ENCODE measurements at regions not wholly inside any gene's neighbourhood (a gene's known extent, or its start where the extent isn't known, plus 50 kb on each side); places are given as distances from the start of the nearest gene placed in this dataset.

DNA sequence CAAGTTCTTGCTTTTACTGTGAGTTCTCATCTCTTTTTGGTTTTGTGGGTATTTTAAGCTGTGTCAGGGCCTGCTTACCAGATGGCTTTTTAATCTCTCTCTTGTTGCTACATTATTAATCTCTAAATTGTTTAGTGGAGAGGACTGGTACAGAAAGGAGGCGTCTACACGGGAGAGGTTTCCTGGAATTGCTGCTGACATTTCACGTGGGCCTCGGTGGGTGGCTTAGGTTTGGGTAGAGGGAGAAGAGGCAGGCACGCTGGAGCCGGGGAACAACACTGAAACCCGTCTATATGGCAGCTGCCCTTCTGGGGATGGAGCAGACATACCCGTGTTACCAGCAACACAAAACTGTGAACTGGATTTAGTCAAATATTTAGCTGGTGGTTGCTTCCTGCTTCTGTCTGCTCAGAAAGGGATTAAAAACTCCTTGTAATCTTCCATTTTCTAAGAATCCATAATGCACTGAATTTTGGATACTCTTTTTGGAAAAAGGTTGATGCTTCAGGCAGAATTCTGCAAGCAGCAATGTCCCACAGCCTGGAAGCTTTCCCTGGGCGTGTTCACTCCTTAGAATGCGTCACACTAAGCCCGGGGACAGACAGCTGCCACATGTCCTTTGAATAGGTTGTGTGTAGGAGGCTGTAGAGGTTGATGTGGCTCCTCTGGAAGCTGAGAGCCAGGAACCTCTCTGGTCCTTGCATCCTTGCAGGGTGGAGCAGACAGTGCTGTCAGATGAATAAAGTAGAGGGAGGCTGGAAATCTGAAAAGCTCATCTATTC, 199.8 kb upstream of the GATB start:
- DNase-seq = no peak

DNA sequence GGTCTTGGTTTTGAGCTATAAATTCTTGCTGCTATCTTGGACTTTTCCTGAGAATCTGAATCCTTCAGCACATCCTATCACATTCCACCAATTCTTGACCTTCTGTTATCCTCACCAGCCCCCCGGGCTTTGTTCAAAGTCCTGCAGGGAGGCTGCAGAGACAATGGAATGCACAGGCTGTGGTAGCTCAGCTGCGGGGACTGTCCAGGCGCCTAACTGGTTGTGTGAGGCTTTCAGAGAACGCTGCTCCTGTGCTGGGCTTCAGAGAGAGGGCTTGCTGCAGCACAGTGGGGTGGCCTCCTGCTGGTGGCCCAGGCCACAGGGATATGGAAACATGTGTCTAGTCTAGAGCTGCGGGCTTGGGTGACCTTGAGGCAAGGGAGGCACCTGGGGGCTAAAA, 196.3 kb upstream of the GATB start:
- no peak for DNase-seq

DNA sequence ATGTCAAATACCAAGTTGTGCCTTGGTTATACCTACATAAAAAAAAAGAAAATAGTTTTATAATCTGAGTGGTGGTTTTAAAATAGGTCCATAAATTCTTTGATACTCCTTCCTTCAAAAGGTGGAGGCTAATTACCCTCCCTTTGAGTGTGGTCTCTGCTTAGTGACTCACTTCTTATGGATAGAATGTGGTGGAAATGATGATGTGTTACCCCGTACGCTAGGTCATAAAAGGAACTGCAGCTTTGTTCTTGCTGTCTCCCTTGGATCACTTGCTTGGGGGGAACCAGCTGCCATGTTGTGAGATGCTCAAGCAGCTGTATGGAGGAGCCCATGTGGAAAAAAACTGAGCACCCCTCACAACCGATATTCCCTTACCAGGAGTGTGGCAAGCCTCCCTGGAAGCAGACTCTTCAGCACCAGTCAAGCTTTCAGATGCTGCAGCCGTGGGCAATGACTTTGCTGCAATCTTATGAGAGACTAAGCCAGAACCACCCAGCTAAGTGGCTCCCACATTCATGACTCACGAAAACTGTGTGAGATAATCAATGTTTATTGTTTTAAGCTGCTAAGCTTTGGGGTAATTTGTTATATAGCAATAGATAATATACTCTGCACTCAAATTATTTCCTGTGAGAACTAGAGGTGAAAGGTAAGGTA, 195.0 kb upstream of the GATB start:
- DNase-seq = no peak

DNA sequence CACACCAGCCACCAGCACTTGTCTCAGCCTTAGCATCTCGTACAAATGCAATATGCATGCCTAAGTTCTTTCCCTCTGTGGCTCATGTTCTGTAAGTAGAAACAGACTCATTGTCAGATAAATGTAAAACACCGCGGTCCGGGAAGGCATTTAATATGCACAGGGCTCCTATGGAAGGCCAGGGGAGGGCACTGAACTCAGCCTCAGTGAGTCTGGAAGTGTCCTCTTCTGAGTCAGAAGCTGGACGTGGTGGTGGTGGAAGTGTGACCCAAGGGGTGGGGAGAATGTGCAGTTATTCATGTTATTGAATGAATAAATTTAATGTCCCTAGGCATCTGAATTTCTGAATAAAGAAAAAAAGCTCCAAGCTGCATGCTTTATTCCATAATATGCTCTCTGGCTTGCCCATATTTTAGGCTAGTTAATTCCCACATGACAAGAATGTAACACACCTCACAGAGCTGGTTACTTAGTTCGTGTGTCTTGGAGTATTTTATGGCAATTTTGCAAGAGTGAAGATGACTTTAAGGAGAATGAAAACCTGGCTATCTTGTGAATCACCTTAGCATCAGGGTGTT, 193.1 kb upstream of the GATB start:
- no peak for DNase-seq

DNA sequence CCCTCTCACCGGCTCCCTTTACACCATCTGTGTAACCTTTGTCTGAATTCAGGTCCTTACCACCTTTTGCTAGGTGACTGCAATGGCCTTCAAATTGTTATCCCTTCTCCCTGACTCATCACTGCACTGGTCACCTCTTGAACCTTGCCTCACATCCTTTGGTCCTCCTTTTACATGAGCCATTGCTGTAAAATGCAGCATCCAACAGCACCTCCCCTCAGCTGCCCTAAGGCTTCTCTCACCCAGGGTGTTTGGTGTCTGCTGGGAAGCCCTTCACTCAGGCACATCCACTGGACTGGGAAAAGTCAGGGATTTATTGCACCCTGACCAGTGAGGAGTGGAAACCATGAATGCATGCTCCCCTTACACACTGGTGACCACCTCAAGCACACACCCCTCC, 192.5 kb upstream of the GATB start:
- DNase-seq = no peak

DNA sequence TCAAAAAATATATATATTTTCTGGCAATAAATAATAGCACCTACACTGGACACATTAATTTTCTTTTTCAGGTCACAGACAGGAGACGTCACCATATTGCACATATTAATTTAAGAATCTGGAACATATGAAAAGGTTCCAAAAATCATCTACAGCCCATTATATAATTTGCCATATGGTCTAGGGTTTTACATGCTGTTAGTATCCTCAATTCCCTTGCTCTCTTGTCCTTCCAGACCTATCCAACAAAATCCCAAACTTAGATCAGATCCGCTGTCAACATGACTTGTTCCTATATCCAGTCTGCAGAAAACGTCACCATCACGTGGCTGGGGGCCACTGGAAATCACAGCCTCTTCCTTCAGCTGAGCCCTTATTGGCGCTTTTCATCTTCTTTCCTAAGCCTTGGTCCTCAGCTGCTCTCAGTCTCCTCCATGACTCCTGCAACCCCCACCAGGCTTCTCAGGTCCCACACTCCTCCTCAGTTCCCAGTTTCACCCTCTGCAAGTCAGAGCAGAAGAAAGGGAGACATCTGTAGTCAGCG, 192.0 kb upstream of the GATB start:
- DNase-seq = no peak

DNA sequence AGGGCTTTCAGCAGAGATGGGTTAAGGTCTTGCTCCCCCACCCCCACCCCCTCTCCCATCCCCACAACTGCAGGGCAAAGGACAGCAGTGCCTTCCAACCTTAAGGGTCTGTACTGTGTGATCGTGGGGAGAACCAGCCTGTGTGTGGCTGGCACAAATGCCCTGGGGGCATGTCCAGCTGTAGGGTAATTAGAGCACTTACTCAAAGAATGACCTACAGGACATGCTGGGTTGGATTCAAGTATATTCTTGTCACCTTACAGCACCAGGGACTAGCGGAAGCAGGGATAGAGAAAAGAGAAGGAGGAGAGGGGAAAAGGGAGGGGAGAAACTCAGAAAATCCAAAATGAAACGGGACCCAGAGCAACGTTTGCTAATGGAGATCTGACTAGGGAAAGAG, 191.3 kb upstream of the GATB start:
- no peak for DNase-seq

DNA sequence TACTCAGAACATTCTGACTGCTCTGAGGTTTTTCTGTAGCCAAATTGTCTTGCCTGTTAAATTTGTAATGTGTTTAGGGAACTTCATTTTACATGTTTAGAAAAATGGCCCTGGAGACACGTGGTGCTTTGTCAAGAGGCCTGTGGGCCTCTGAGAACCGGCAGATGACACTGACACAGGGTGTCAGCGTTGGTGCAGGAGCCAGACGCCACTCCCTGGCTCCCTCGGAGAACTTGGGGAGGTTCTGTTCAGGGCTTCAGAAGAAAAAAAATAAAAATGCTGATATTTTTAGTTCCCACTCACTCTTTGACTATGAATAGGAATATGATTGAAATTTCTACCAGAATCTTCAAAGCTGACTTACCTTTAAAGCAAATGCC, 190.9 kb upstream of the GATB start:
- no peak for DNase-seq

DNA sequence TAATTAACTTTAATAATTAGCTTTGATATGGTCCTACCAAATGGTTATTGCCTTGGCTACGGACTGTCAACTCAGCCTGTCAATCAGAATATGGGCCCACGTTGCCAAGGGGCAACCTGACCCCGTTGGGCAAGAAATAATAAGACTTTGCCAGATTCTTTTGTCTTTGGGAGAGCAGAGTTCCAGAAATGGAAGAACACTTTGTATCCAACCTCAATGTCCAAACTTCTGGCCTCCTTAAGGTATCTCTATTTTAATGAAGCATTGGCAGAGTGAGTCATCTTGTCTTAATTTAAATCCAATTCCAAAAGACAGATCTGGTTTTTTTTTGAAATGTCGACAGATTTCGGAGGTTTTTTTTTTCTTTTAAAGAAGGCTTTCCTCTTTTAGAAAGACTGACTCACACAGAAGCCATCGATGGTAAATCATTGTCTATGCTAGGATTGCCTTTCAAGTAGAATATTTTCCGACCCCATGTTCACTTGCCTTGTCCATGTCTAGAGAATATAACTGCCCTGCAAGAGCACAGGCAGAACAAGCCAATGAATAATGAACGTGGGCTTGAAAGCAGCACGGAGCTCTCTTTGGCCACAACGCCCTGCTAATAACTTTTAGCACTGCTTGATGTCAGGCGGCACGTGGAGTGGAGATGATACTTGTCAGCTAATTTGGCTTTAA, 190.3 kb upstream of the GATB start:
- DNase-seq = no peak

DNA sequence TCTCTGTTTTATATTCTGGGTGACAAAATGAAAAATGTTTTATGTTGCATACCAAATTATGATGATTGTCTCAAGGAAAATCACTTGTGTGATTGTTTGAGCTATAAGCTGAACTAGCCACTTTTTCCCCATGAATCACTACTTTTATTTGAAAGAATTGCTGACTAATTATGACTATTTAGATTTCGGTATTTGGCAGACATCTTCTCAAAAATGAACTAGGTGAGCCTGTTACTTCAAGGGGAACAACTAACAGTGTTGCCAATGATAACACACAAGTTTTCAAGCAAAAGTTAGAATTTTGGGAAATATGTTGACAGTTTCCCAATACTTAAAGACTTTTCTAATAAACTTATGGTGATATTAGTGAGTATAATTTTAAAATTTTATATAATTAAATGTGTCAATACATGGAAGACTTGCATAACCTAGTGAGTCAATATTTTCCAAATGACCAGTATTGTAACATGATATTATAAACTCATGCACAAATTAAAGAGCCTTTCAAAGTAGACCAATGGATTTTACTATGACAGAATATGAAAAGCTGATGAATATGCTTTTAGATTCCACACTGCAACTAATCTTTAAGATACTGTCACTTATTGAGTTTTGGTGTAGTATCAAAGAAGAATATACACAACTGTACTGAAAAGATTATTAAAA, 187.7 kb upstream of the GATB start:
- no peak for DNase-seq

DNA sequence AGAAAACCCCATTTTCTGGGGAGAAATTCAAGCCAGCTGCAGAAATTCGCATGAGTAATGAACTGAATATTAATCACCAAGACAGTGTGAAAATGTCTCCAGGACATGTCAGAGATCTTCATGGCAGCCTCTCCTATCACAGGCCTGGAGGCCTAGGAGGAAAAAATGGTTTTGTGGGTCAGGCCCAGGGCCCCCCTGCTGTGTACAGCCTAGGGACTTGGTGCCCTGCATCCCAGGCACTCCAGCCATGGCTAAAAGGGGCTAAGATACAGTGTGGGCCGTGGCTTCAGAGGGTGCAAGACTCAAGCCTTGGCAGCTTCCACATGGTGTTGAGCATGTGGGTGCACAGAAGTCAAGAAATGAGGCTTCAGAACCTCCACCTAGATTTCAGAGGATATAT, 185.9 kb upstream of the GATB start:
- DNase-seq = no peak

DNA sequence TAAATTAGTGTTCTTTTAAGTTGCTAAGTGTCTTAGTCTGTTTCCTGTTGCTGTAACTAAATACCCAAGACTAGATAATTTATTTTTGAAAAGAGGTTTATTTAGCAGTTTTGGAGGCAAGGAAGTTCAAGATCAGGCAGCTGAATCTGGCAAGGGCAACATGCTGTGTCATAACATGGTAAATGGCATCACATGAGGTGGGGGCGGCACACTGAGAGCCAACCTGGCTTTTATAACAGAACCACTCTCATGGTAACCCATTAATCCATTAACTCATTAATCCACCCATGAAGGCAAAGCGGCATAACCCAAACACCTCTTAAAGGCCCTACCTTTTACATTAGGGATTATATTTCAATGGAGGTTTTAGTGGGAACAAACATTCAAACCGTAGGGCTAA, 182.2 kb upstream of the GATB start:
- no peak for DNase-seq

DNA sequence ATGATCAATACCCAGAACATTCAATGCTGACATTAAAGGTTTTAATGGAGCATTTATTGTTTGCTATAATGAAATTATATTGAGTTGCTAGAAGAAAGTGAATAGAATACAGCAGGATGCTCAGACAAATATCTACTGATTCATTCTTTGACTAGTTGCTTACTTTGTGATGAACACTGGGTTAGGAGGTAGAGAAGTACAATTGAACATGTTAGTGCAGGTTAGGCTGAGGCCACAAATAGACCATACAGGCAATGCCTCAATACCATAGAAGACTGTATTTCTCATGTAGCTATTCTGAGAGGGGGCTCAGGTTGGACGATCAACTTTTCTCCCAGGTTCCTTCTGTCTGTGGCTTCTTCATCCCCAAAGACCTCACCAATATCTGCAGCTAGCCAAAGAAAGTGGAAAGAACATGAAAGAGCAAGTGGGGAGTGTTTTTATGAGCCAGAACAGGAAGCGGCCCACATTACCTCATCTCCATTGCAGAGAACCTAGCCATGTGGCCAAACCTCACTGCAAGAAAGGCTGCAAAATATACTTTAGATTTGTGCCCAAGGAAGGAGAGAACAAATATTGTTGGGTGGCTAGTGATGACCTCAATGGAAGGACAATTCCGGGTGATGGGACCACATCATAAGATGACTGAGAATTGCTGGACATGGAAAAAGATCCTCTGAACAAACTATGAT, 180.3 kb upstream of the GATB start:
- DNase-seq = no peak

DNA sequence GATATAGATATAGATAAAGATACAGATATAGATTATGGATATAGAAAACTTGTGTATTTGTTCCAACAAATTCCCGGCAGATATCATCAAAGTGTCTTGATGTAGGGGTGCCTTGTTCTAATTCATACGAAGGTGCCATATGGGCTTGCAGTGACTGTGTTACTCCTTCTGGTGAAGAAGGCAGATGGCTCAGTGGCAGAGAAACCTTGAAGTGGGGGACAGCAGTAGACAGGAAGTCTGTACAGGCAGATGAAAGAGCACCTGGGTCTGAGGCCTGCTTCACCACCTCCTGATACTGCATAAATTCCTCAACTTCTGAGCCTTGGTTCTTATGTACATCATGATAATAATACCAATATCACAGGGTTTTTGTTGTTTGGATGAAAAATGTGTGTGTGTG, 179.5 kb upstream of the GATB start:
- DNase-seq = no peak

DNA sequence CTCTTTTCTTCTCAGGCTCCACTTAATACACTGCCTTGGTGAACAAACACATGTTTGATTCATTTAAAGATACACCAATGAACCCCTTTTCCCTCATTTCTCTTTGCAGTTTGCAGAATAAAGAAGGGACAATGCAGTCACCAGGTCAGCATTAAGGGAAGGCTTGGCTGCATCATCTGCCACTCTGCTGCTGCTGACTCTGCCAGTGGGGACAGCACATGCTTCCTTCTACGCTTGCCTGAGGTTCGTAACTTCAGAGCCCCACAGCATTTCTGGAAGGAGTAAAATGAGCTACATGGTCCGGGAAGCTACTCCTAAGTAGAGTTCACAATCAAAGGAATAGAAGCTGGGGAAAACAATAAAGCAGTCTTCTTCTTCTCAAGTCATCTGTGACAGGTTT, 178.9 kb upstream of the GATB start:
- no peak for DNase-seq

DNA sequence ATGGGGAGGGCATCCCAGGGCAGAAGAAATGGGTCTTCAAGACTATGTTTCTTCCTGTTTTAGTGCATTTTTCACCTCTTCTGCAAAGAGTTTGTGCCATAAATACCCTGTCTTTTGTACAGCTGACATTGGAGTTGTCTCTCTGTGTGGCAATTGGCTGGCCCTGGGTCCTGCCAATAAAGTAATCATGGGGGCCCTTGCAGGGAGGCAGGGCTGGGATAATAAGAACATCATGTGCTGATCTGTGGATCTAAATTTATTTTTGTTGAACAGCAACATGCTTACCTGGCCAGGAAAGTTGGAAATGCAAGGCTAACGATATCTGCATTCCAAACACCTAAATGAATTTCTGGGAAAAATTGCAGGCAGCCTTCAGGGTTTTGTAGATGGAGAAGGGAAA, 174.6 kb upstream of the GATB start:
- no peak for DNase-seq

DNA sequence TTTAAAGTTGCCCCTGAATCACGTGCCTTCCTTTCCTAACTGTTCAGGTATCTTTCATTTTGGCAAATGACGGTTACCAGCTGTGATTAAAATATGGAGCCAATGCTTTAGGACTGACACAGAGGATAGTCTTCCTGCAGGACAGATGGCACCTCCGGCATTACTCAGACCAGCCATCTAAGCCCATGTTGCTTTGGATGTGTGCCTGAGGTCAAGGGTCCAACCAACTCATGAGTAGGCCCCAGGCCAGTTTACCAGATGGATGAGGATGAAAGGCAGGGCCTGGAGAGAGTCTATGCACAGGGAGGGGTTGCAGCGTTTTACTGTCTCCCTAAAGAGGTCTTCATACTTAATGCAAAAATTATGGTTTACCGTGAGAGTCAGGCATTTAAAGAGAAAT, 174.0 kb upstream of the GATB start:
- no peak for DNase-seq

DNA sequence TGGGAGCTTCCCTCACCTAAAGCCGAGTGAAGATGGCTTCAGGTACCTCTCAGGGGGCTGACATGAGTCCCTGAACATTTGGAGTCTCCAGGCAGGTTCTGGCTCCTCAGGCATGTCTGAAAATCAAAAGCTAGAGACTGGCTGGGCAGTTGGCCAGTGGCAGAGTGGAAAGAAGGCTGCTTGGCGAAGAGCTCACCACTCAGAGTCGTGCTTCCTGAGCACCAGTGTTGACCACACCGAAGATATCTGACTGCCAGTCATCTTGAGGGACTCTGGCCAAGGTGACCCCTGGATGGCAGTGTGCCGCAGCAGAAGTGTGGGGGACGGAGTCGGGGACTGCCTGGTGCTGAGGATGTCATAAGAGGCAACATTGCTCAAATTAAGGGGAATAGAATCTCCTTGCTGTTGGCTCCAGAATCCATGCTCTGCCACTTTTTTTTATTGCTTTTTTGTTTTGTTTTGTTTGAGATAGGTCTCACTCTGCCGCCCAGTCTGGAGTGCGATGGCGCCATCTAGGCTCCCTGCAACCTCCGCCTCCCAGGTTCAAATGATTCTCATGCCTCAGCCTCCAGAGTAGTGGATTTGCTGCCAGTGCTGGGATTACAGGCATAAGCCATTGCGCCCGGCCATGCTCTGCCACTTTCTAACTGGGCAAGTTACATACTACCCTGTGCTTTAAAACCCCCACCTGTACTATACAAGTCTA, 172.5 kb upstream of the GATB start:
- DNase-seq = no peak

DNA sequence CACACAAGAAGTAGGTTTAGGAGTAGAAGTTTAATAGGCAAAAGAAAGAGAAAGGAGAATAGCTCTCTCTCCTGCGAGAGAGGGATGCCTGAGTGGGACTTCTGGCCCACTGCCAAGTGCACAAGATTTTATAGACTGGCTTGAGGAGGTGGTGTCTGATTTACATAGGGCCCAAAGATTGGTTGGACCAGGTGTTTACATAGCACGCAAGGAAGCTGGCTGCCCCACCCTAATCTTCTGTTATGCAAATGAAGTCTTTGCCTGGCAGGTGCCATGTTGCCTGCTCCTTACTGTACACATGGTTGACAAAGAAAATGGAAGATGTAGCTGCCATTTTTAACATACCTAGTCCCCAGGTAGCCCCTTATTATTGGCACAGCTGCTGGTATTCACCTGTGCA, 170.8 kb upstream of the GATB start:
- no peak for DNase-seq

DNA sequence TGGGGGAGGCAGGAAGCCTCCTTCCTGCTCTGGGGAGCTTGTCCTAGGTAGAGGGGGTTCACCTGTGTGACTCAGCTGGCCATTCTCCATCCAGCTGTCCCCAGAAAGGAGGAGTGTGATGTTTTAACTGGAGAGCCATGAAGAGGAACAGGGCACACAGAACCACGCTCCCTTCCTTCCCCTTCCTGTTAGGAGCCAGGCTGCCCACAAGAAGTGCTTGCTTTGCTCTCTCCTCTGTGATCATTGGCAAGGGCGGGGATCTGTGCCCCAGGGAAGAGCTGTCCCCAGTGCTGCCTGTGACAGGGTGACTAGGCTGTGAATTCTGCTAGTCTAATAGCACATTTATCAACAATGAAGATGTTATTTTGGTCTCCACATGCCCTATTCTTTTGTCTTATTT, 169.6 kb upstream of the GATB start:
- no peak for DNase-seq

DNA sequence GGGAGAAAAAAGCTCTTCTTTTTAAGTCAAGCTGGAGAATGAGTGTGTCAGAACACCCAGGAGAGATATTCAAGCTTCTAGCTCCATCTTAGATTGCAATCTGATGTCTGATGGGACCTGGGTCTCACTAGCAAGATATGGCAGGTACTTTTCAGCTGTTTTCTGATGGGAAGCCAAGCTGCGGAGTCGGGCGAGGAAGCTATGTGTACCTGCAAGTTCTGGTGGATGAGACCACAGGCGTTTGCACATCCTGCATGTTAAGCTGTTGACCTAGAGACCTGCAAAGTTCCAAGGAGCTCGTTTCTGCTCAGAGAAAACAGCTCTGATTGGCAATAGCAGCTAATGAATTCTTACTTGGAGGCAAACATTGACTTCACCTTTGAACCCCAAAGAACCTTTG, 167.3 kb upstream of the GATB start:
- DNase-seq = no peak

DNA sequence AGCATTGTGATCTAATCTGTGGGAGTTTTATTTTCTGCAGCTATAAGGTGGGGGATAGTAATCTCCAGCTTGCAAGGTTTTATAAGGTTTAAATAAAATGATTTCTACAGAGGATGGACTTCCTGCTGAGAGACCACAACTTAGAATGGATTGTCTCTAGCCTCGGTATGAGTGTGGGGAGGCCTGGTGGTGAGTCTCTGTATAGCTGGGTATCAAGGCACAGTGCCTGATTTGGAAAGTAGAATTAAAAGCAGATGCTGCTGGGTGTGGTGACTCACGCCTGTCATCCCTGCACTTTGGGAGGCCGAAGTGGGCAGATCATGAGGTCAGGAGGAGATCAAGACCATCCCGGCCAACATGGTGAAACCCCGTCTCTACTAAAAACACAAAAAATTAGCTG, 162.0 kb upstream of the GATB start:
- no peak for DNase-seq
